Right ventricle myocardium superior (tissue), 1 donor: ENCODE measurements at regions not wholly inside any gene's neighbourhood (a gene's known extent, or its start where the extent isn't known, plus 50 kb on each side); places are given as distances from the start of the nearest gene placed in this dataset.
"Not testable (repeated sequence)": the region's sequence is repeated elsewhere in the genome, so short reads cannot be mapped to it uniquely, and the experiment has no call there.

Experiments used
- ATAC-seq: fragments of 200-7000 bp; cut with Tn5 transposase; one replicate; pipeline ENCODE4 v1.9.1; 2020; ENCODE audit warnings: mild to moderate bottlenecking; ENCODE audit not compliant: poor library complexity
- DNase-seq: peaks from one replicate; pipeline ENCODE4 v3.0.0-alpha.2; 2020
- intact Hi-C: fragments of 100-400 bp; cut with DNase I; formaldehyde crosslinking; loops from one replicate; pipeline ENCODE4 v1.11.2; 2022
- donor health status: DM: no; HTN: yes; CAD: no; lungs with severe emphysema.

DNA sequence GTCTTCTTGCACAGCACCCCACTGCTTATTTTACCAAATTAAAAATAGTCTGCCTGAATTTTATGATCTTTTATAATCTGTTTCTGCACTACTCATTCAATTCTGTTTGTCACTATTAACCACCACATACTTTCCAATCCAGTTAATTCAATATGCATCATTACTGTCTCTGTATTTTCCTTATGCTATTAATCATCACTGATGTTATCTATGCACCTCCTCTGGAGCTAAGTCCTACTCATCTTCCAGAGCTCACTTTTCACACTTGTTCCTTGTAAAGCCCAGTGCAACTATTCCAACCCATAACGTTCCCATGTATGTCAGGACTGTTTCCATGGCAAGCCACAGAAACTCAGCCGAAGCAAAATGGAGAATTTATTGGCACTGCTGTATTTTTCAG is 713.6 kb downstream of the PLCL1 start:
- intact Hi-C loops, result no loop called here
- DNase-seq (no peak), ATAC-seq (no peak)

DNA sequence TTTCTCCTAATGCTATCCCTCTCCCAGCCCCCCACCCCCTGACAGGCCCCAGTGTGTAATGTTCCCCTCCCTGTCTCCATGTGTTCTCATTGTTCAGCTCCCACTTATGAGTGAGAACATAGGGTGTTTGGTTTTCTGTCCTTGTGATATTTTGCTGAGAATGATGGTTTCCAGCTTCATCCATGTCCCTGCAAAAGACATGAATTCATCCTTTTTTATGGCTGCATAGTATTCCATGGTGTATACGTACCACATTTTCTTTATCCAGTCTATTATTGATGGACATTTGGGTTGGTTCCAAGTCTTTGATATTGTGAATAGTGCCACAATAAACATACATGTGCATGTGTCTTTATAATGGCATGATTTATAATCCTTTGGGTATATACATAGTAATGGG is 704.2 kb downstream of the PLCL1 start:
- DNase-seq, ATAC-seq, intact Hi-C loops: not testable (repeated sequence)

GRCh38 chr2:198499539-198499938 is 695.1 kb downstream of the PLCL1 start:
- DNase-seq, result peak; percentile 51
- intact Hi-C loops, result no loop called here
- peak; percentile 78 for ATAC-seq

DNA sequence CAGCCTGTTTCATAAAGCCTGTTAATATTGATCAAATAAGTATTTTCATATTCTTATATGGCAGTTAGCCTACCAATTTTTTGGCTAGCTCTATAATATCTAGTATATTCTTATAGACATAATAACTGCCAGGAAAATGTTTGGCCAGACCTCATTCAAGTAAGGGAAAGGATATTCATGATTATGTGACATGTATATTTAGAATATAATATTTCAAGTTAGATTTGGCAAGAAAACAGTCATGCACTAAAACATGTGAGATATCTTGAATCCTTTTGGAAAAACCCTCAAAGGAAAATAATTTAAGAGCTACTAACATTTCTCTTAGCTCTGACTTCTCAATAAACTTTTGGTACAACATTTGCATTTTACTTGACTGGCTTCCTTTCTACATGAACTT is 694.1 kb downstream of the PLCL1 start:
- no peak for ATAC-seq
- intact Hi-C loops, result no loop called here

GRCh38 chr2:198498048-198498447 is 693.7 kb downstream of the PLCL1 start:
- no peak for ATAC-seq
- DNase-seq, result no peak
- intact Hi-C loops, result no loop called here

More for the DNA sequence above, 694.1 kb downstream of the PLCL1 start:
- DNase-seq, result no peak

- ATAC-seq (no peak), DNase-seq (no peak)
- intact Hi-C loops, result no loop called here
These were observed 690.5 kb downstream of the PLCL1 start for GRCh38 chr2:198494931-198495330.

- DNase-seq (no peak), ATAC-seq (no peak)
- intact Hi-C loops, result no loop called here
These were observed 686.4 kb downstream of the PLCL1 start for GRCh38 chr2:198490748-198491147.

- DNase-seq (no peak), ATAC-seq (no peak)
- intact Hi-C loops, result no loop called here
These were observed 684.6 kb downstream of the PLCL1 start for GRCh38 chr2:198488964-198489363.

GRCh38 chr2:198483051-198483450 is 678.7 kb downstream of the PLCL1 start:
- ATAC-seq, result no peak

DNA sequence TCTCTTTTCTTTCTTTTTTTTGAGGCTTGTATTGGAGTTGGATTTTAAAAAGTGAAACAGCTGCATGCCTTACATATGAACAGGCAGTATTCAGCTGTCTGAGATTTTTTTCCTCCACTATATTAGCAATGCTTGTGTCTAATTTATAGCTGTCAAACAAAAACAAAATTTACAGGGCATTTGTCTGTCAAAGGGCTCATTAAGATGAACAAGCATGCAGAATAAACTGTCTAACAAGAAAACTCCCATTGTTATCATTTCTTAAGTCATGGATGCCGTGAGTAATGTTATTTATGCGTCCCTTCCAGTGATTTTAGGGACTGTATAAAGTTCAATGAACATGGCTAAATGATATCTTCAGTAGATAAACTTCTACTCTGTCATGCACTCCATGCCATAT is 674.7 kb downstream of the PLCL1 start:
- ATAC-seq, result no peak
- intact Hi-C loops, result no loop called here
- no peak for DNase-seq

More at GRCh38 chr2:198483051-198483450, 678.7 kb downstream of the PLCL1 start:
- no peak for DNase-seq
- intact Hi-C loops, result no loop called here

- ATAC-seq, result no peak
- no peak for DNase-seq
- intact Hi-C loops, result no loop called here
These were observed 674.0 kb downstream of the PLCL1 start for GRCh38 chr2:198478361-198478760.

GRCh38 chr2:198476007-198476406 is 671.6 kb downstream of the PLCL1 start:
- ATAC-seq (no peak), DNase-seq (no peak)
- intact Hi-C loops, result no loop called here

DNA sequence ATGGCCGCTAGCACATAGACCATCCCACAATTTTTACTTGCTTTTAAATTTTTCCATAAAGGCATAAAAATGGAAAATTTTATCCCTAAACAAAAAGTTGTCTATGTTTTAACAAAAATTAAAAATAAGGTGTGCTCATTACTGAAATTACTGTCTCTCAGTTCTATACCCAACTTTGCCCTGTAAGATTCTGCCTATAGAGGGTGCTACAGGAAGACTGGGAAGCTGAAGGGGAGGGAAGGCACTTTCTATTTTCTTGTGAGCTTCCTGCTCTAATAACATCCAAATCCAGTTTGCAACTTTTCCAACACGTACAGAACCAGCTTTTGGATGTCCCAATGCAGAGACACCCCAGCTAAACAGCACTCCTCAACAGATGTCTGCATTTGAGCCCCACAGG is 666.9 kb downstream of the PLCL1 start:
- DNase-seq, result no peak
- intact Hi-C loops, result no loop called here
- no peak for ATAC-seq

DNA sequence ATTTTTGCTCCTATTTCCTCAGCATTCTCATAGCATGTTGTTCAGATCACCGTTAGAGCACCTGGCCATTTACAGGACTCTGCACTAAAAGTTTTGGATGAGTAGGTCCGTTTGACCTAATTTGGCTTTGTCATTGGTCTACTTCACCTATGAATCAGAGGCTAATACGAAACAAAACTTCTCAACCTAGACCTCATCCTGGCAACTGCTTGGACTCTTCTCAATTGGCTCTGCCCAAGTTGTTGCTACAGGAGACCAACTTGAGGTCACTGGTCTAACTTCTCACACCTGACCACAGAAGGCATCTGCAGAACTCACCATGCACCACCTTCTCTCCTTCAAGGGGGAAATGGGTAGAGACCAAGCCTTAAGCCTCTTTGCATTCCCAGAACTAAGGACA is 663.7 kb downstream of the PLCL1 start:
- ATAC-seq (no peak), DNase-seq (no peak)
- intact Hi-C loops, result no loop called here

DNA sequence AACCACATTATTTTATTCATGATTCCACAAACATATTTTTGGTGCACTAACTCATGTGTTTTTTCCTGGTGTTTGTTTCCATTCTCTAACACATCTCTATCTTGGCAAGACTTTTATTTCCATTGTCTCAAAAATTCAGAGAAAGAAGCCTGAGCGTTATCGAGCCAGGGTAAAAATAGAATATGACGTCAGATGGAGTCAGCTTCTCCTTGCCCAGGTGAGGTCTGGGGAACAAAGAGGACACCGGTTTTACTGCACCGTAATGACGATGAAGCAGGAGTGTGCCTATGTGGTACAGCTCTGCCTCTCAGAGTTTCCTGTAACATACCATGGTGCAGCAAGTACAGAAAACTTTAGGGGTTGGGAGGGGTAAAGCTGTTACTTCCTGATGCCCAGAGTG is 661.6 kb downstream of the PLCL1 start:
- no peak for DNase-seq
- ATAC-seq, result no peak
- intact Hi-C loops, result no loop called here

DNA sequence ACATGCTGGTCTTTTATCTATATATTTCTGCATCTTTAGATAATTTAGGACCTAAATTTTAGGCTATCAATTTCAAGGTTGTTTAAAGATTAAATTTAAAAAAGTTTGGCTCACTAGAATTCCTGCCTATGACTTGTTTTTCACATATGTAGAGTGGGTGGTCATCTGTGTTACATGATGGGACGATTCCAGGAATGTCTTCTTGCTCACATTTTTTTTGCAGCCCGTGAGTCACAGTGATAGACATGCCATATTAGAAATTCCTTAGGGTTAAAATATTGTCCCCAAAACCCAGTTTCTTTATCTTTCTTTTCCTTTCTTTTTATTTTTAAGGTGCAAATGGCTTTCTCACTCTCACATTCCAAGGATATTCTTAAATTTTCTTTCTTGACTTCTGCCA is 652.0 kb downstream of the PLCL1 start:
- intact Hi-C loops, result no loop called here
- no peak for ATAC-seq
- DNase-seq, result no peak

- ATAC-seq, result no peak
- intact Hi-C loops, result no loop called here
- no peak for DNase-seq
These were observed 649.5 kb downstream of the PLCL1 start for GRCh38 chr2:198453866-198454265.

- DNase-seq, result no peak
- intact Hi-C loops, result no loop called here
- ATAC-seq, result no peak
These were observed 647.9 kb downstream of the PLCL1 start for GRCh38 chr2:198452327-198452726.

DNA sequence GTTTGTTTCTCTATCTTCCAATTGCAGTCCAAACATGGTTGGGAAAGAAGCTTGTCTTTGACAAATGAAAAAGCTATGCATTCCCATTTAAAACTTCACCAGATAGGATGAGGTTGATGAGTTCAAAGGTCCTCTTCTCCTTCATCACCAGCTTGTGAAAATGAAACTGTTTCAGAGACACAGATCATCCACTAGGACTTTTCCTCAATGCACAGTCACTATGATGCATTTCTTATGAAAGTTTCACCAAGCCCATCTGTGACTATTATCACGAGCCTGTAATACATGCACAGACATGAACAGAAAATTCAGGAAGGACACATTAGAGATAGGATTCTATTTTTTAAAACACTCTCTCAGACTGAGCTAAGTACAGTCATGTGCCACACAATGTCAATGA is 644.4 kb downstream of the PLCL1 start:
- intact Hi-C loops, result no loop called here
- DNase-seq (no peak), ATAC-seq (no peak)

DNA sequence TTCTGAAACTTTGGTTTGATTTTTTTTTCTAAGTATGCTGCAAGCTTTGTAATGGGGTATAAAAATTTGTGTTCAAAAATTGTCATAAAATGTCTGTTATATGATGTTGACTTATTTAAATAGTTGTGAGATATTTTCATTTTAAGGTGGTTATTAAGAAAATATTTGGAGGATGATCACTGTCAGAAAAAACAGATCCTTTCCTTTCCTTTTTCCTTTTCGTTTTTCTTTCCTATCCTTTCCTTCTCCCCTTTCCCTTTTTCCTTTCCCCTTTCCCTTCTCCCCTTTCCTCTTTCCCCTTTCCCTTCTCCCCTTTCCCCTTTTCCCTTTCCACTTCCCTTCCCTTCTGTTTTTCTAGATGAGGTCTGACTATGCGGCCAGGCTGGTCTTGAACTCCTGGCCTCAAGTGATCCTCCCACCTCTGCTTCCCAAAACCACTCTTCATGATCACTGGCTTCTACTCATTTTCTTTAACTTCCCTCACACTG is 640.5 kb downstream of the PLCL1 start:
- ATAC-seq, result no peak
- intact Hi-C loops, result no loop called here
- DNase-seq, result no peak

- ATAC-seq (no peak), DNase-seq (no peak)
- intact Hi-C loops, result no loop called here
These were observed 637.5 kb downstream of the PLCL1 start for GRCh38 chr2:198441901-198442300.

GRCh38 chr2:198441246-198441645 is 636.9 kb downstream of the PLCL1 start:
- intact Hi-C loops, result no loop called here
- no peak for ATAC-seq

More at GRCh38 chr2:198441246-198441645, 636.9 kb downstream of the PLCL1 start:
- DNase-seq, result no peak
